GM21367 (cell line): ENCODE measurements at regions not wholly inside any gene's neighbourhood (a gene's known extent, or its start where the extent isn't known, plus 50 kb on each side); places are given as distances from the start of the nearest gene placed in this dataset.
"Not testable (repeated sequence)": the region's sequence is repeated elsewhere in the genome, so short reads cannot be mapped to it uniquely, and the experiment has no call there.

ENCODE experiments used
- ATAC-seq: cut with Tn5 transposase; IDR thresholded peaks from one replicate; pipeline ENCODE4 v1.9.1; 2021; ENCODE audit not compliant: unreplicated experiment

DNA sequence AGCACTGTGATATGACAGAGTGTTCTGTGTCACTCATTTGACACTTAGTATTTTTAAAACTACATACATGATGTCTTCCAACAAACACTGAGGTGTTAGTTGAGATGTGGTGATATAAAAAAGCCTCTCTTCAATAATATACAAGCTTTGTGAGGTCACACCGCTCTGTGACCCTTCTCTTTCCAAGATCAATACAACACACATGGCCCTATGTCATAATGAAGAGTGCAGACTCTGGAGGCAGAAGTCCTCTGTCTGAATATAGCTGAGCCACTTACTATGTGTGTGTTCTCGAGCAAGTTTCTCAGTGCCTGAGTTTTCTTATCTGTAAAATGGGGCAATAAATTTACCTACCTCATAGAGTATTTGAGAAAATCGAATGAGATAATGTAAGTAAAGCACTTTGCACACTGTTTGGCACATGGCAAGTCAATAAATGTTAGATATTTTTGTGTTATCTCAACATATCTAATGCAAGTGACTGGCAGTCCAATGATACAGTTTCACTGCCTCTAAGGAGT, 499.0 kb upstream of the MARCKS start:
- ATAC-seq: no peak

GRCh38 chr6:113359155-113360140, 497.7 kb upstream of the MARCKS start:
- ATAC-seq: no peak

GRCh38 chr6:113361014-113361645, 496.0 kb upstream of the MARCKS start:
- ATAC-seq: no peak

DNA sequence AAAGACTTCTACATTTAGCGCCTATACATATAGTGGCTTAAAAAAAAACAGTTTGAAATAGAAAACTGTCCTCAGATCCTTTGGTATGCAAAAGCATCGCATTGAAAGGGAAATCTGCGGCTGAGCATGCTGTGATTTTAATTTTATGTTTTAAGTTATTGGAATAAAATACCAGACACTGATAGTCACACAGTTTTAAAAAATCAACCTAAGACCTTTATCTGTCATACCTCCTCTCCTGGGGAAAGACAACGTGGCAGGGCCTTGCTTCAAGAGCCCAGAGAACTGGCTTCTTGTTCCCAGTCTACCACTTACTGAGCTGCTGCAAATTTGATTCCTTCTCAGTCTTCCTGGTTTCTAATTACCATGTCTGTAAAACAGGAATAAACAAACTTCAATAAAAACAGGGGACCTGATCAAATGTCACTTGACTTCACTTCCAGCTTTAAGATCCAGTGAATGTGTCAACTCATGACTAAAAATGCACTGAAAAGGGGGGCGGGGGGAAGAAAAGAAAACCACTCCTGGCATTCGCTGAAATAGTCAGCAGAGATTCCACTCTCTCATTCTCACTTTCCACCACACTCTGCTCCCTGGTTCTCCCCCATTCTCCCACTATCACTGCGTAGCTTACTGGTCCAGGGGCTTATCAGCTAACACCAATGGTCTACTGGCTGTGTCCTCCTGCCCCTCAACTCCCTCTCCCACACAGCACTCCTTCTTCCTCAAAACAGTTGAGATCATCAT, 494.7 kb upstream of the MARCKS start:
- no peak for ATAC-seq

DNA sequence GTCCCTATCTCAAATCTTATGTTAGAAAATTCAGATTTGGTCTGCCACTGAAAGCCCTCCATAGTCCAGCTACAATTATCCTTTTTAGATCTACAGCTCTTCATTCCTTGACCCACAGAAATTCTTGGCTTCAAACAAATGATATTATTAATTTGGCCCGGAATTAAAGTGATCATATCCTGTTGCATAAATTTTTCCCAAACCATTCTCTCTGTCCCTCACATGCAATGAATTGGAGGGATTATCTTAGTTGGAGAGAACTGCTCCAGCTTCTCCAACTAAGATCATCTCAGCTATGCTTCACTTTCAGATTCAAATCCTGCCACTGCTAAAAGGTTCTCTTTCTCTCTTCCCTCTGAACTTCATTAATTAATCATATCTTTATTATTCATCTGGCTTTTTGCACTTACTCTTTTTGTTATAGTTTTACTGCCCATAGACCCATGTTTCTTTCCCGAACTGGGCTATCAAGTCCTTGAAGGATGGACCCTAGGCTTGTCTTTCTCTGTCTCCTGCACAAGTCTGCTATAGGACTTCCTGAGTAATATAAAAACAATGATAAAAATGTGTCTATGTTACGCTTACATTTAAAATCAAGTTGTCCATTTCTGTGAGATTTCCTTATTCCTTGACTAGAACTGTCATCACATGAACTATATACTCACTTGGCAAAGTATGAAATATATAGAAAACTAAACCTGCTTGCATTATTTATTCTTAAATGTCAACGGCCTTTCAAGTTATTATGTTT, 493.9 kb upstream of the MARCKS start:
- no peak for ATAC-seq

DNA sequence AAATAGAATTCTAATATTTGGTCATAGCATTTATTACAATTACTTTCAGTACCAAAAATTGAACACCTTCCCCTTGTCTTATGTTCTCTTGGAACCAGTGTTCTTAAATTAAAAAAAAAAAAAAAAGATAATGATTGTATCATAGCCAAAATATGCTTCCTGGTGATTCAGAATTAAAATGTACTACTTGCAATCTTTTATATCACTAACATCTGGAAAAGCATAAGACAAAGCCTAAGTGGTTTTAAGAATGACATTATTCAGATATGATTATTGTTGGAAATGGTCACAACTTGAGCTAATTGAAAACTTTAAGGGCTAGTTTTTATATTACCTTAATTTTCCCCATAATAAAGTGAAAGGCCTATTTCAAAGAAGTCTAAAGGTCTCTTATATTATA, 493.3 kb upstream of the MARCKS start:
- no peak for ATAC-seq

GRCh38 chr6:113364766-113365165, 492.4 kb upstream of the MARCKS start:
- ATAC-seq: no peak

GRCh38 chr6:113365191-113365590, 492.0 kb upstream of the MARCKS start:
- ATAC-seq: no peak

DNA sequence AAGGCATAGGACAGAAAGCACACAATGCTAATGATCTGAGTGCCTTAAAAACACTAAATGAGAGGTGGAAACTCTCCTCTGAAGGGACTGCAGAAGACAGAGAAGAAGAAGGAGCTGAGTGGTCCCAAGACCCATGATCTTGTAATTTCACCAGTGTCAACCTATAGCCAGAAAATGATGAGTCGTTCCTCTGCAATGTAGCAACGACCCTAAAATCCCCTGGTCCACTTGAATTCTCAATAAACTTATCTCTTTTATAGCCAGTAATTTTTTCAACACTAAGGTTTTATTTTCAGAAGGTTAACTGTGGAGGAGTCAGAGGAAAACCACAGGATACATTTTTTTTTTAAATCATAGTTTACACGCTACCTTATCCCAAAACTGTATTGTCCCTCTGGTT, 490.6 kb upstream of the MARCKS start:
- no peak for ATAC-seq

- no peak for ATAC-seq
Measured at GRCh38 chr6:113370508-113371502, 486.3 kb upstream of the MARCKS start.

- not testable (repeated sequence) for ATAC-seq
Measured at GRCh38 chr6:113375466-113375865, 481.7 kb upstream of the MARCKS start.

DNA sequence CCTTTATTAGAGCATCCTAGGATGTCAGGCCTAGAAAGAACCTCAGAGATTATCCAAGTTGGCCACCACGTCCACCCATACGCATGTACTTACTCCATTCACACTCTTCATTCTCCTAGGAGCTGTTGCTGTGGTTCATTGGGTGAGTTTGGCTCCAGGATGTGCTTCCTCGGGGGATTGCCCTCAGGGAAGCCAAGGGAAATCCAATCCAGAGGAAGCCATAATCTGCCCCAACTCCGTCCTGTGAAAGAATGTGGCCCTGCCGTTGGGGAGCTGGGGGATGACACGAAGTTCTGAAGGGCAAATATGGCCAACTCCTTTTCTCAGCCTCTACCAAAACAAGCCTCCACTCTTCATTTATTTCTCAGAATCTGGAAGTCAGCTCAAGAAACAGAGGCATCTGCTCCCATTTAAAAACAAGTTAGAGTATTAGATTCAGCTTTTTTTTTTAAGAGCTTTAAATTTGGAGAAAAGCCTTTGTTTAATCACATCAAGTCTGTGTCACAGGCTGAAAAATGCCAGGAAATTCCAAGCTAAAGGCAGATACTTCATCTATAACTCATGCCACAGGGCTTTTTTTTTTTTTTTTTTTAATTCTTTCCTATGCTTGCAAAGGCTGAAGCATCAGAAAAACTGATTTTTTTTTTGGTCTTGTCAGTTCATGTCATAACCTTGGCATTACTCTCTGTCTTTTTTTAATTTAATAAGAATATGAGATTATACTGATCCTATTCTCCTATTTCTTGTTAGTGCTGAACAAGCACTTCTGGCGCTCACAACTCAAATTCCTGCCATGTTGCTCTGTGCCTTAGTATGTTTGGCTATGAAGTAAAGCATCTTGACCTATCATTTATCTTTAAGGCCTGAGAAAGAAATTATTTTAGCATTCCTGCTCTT, 480.9 kb upstream of the MARCKS start:
- ATAC-seq: no peak

- ATAC-seq: no peak
Measured at GRCh38 chr6:113376847-113377165, 480.3 kb upstream of the MARCKS start.

- ATAC-seq: peak; percentile 49
Measured at GRCh38 chr6:113377362-113377942, 479.7 kb upstream of the MARCKS start.

- ATAC-seq: no peak
Measured at GRCh38 chr6:113380591-113380990, 476.6 kb upstream of the MARCKS start.

DNA sequence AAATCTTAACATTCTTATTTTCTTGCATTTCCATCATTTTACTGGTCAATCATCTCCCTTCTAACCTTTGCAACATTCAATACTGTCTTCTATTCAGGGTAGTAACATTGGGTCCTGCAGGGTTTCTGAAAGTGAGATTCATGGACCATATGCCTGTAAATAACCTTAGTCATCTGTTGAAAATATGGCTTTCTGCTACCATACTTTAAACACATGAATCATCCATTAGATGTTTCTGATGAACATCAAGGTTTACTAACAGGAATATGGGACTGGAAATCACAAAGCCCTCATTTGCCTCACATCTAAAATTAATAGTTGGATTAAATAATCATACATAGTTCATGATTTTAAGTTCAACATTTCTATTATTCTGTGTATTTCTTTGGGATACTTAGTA, 475.9 kb upstream of the MARCKS start:
- no peak for ATAC-seq

DNA sequence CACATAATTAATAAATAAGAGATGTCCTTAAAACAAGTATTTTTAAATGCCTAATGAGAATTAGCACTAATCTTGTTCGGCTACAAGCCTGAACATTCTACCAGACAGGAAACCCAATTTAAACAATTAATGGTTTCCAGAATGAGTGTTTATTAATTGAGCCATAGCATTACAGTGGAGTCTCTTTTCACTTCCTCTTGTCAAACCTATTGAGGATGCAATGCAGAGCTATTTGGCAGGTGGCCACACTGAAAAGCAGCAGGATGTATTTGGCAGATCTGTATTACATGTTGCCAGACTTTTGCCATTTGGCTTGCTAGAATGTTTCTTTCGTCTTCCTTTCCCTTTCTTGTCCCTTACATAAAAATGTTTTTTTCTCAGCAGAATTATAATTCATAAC, 475.2 kb upstream of the MARCKS start:
- ATAC-seq: peak; percentile 84

GRCh38 chr6:113383701-113384100, 473.4 kb upstream of the MARCKS start:
- ATAC-seq: no peak
